NCI-H82 treated with DMSO at 0.1 percent for 48 hours (cell line): ENCODE measurements at regions not wholly inside any gene's neighbourhood (a gene's known extent, or its start where the extent isn't known, plus 50 kb on each side); places are given as distances from the start of the nearest gene placed in this dataset.
"Not testable (repeated sequence)": the region's sequence is repeated elsewhere in the genome, so short reads cannot be mapped to it uniquely, and the experiment has no call there.

Experiments used
- DNase-seq: peaks from one replicate; lab custom pipeline; 2025; ENCODE audit not compliant: unreplicated experiment; lab: John Stamatoyannopoulos, UW

DNA sequence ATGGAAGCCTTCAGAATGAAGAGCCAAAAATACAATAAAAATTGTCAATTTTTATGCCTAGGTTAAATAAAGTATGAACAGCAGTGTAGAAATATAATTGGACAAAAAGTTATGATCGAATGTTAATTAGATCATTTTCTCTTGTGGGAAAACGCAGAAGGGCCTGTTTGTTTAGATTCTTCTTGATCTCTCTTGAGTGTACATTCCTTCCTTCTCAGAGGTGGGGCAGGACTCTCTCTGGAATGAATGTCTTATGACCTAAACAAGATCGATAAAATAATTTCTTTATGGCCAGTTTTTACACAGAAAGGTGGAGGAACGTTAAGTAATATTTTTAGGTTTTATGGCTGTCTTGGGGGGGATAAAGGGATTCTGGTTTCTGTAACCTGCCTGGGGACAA lies 500.1 kb upstream of the MARCKS start:
- DNase-seq = no peak

DNA sequence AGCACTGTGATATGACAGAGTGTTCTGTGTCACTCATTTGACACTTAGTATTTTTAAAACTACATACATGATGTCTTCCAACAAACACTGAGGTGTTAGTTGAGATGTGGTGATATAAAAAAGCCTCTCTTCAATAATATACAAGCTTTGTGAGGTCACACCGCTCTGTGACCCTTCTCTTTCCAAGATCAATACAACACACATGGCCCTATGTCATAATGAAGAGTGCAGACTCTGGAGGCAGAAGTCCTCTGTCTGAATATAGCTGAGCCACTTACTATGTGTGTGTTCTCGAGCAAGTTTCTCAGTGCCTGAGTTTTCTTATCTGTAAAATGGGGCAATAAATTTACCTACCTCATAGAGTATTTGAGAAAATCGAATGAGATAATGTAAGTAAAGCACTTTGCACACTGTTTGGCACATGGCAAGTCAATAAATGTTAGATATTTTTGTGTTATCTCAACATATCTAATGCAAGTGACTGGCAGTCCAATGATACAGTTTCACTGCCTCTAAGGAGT lies 499.0 kb upstream of the MARCKS start:
- no peak for DNase-seq

DNA sequence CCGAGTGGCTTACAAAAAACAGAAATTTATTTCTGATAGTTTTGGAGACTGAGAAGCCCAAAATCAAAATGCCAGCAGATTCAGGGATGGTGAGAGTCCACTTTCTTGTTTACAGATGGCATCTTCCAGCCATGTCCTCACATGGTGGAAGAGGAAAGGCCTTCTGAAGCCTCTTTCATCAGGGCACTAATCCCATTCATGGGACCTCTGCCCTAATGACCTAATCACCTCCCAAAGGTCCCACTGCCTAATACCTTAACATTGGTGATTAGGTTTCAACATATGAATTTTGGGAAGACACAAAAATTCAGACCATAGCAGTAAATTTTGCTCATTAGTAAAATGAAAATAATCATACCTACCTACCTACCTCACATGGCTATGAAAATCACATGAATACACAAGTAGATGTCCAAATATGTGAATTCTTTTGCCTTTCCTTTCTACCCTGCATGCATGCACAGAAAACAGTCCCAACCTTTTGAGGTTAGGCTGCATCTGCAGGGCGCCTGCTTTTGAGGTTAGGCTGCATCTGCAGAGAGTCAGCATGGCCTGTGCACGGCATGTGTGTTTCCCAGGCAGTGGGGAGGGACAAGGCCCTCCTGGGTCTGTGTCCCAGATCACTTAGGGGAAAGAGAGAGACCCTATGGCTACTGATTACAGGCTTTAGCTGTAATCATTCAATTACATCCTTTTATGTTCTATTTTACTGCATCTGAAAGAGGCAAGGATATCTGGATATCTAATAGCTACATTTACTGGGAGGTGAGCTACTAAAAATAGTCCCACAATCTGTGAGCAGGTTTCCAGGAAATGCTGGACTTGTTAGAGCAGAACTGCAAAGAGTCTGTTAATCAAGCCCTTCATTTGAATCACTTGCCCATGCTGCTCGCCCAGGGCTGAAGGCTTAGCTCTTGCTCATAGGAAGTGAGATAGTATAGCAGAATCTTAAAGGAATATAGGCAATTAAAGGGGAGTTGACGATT lies 497.7 kb upstream of the MARCKS start:
- no peak for DNase-seq

DNA sequence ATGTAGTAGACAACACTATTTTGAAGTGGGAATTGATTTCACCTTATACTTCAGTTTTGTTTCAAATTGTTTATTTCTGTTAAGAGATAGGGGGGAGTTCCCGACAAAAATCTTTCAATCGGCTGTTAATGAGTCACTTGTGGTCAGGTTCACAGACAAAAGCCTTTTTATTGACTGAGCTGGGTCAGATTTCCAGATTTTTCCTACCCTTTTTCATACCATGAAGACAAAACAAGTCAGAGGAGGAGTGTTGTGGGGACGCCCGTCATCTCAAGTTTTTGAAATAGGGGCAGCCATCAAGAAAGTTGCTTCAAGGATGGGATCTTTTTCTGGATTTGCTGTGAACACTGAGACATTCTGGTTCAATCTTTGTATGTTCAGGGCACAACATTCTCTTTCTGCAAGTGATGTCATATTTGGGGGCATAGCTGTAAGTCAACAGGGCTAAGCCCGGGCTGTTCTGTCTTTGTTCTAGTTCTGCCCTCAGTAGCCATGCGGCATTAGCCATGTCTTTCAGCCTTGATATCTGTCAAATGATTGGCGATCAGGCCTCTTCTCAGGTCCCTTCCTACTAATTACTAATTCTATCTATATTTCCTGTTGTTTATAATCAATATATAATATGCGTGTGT lies 496.0 kb upstream of the MARCKS start:
- no peak for DNase-seq

DNA sequence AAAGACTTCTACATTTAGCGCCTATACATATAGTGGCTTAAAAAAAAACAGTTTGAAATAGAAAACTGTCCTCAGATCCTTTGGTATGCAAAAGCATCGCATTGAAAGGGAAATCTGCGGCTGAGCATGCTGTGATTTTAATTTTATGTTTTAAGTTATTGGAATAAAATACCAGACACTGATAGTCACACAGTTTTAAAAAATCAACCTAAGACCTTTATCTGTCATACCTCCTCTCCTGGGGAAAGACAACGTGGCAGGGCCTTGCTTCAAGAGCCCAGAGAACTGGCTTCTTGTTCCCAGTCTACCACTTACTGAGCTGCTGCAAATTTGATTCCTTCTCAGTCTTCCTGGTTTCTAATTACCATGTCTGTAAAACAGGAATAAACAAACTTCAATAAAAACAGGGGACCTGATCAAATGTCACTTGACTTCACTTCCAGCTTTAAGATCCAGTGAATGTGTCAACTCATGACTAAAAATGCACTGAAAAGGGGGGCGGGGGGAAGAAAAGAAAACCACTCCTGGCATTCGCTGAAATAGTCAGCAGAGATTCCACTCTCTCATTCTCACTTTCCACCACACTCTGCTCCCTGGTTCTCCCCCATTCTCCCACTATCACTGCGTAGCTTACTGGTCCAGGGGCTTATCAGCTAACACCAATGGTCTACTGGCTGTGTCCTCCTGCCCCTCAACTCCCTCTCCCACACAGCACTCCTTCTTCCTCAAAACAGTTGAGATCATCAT lies 494.7 kb upstream of the MARCKS start:
- DNase-seq = no peak

DNA sequence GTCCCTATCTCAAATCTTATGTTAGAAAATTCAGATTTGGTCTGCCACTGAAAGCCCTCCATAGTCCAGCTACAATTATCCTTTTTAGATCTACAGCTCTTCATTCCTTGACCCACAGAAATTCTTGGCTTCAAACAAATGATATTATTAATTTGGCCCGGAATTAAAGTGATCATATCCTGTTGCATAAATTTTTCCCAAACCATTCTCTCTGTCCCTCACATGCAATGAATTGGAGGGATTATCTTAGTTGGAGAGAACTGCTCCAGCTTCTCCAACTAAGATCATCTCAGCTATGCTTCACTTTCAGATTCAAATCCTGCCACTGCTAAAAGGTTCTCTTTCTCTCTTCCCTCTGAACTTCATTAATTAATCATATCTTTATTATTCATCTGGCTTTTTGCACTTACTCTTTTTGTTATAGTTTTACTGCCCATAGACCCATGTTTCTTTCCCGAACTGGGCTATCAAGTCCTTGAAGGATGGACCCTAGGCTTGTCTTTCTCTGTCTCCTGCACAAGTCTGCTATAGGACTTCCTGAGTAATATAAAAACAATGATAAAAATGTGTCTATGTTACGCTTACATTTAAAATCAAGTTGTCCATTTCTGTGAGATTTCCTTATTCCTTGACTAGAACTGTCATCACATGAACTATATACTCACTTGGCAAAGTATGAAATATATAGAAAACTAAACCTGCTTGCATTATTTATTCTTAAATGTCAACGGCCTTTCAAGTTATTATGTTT lies 493.9 kb upstream of the MARCKS start:
- DNase-seq = no peak

DNA sequence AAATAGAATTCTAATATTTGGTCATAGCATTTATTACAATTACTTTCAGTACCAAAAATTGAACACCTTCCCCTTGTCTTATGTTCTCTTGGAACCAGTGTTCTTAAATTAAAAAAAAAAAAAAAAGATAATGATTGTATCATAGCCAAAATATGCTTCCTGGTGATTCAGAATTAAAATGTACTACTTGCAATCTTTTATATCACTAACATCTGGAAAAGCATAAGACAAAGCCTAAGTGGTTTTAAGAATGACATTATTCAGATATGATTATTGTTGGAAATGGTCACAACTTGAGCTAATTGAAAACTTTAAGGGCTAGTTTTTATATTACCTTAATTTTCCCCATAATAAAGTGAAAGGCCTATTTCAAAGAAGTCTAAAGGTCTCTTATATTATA lies 493.3 kb upstream of the MARCKS start:
- DNase-seq = no peak

DNA sequence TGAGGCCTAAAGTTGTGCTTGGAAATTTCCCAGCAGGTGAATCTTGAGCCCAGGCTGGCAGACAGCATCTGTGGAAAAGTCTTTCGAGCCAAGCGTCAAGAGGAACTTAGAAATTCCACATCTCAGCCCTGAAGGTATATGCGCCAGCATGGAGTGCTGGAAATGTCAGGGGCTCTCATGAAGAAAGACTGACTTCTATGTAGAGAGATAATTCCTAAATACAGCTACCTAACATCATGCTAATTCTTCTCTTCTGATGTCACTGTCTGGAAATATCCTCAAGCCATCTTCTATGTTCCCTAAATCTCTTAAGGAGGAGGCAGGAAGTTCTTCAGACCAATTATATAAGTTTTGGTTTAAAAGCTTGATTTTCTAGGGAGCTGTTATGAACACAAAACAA lies 492.4 kb upstream of the MARCKS start:
- no peak for DNase-seq

DNA sequence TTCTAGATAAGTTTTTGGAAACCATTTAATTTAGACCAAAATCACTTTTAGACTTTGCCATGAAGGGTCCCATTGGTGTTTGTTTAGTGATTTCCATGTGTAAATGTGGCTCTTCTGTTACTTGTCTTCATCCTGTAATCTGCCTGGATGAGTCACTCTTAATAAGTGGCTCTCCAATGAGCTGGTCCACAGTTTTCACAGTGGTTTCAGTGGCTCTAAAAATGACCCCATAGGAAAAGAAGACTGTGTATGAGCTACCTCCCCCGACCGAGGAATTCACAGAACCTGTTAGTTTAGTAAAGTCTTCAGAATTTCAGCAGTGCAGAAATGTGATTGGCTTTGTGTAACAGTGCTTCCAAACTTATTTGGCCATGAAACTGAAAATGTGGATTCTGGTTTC lies 492.0 kb upstream of the MARCKS start:
- DNase-seq = no peak

DNA sequence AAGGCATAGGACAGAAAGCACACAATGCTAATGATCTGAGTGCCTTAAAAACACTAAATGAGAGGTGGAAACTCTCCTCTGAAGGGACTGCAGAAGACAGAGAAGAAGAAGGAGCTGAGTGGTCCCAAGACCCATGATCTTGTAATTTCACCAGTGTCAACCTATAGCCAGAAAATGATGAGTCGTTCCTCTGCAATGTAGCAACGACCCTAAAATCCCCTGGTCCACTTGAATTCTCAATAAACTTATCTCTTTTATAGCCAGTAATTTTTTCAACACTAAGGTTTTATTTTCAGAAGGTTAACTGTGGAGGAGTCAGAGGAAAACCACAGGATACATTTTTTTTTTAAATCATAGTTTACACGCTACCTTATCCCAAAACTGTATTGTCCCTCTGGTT lies 490.6 kb upstream of the MARCKS start:
- DNase-seq = no peak

DNA sequence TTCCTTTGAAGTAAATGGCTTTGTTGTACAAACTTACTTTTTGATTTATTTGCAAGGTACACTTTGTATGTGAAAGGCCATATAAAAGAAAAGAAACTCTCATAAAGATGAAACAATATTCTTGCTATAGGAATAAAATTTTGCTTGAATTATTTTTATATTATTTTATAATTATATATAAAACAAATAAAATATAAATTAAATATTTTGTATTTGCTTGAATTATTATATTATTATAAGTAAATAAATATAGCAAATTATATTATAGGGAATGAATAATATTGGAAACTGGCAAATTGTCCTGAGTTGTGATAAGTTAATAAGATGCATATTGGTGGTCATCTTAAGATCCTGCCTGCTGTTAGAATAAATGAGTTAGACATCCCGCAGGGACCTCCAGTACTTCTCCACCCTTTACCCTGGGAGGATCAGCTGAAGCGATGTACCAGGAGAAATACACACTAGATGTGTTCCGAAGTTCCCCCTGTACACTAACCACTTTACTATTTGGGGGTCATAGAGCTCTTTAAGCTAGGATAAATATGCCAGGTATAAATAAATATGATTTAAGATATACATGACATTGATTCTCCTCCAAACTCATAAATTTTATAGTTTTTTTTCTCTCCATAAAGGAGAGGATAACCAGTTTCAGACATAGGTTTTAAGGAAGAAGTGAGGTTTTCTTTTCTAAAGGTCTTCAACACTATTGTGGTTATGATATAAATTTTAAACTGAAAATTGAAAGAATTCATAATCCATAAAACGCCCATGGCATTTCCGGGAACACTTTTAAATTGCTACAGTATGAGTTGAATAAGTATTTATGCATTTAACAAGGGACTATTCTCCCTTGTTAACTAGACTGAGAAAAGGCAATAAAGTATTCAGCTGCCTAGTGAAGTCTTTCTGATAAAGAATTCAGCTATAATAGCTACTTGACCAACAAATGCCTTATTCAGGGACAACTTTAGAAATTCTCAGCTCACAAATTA lies 486.3 kb upstream of the MARCKS start:
- DNase-seq = no peak

DNA sequence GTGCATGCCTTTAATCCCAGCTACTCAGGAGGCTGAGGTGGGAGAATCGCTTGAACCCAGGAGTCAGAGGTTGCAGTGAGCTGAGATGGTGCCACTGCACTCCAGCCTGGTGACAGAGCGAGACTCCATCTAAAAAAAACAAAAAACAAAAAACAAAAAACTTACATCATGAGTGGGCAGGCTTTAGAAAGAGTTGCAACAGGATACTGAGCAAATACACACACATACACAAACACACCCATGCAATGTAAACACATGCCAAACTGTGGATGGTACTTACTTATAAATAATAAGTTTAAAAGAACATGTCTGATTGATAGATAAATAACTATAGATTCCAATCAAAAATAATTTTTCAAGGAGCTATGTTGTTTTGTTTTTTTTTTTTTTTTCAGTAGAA lies 481.7 kb upstream of the MARCKS start:
- DNase-seq = not testable (repeated sequence)

DNA sequence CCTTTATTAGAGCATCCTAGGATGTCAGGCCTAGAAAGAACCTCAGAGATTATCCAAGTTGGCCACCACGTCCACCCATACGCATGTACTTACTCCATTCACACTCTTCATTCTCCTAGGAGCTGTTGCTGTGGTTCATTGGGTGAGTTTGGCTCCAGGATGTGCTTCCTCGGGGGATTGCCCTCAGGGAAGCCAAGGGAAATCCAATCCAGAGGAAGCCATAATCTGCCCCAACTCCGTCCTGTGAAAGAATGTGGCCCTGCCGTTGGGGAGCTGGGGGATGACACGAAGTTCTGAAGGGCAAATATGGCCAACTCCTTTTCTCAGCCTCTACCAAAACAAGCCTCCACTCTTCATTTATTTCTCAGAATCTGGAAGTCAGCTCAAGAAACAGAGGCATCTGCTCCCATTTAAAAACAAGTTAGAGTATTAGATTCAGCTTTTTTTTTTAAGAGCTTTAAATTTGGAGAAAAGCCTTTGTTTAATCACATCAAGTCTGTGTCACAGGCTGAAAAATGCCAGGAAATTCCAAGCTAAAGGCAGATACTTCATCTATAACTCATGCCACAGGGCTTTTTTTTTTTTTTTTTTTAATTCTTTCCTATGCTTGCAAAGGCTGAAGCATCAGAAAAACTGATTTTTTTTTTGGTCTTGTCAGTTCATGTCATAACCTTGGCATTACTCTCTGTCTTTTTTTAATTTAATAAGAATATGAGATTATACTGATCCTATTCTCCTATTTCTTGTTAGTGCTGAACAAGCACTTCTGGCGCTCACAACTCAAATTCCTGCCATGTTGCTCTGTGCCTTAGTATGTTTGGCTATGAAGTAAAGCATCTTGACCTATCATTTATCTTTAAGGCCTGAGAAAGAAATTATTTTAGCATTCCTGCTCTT lies 480.9 kb upstream of the MARCKS start:
- no peak for DNase-seq

DNA sequence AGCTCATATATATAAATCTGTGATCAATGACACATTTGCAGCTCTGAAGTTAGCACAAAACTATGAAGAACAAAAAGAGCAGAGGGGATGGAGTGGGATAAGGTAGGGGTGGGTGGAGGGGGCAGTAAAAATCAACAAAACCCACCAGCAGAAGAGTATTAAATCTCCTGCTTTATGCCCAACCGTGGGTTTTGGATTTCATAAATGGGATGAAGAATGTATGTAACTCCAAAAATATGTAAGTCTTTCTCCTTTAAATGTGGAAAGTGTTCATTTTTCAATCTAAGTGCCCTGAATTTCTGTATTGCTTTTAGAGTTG lies 480.3 kb upstream of the MARCKS start:
- DNase-seq = no peak

DNA sequence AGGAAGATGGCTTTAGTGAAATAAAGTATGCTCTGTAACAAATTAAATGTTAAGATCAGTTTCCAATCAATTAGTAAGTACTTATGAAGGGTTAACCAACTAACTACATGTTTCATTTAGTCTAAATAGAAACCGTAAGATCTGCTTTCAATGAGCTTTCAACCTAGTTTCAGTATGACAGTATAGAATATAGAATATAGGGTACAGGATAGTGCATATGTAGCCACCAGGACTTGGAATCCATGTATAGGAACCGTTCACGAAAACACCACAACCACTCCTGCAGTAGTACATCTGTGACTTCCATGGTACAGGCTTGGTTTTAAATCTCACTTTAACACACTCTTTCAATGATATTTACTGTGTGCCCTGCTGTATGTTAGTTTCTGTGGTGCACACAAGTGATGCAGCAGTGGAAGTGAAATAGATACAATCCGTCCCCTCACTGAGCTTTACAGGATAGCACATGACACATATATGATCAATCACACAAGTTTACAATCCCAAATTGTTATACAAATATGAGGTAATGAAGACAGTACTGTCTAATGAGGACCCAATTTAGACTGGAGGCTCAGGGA lies 479.7 kb upstream of the MARCKS start:
- DNase-seq = no peak

DNA sequence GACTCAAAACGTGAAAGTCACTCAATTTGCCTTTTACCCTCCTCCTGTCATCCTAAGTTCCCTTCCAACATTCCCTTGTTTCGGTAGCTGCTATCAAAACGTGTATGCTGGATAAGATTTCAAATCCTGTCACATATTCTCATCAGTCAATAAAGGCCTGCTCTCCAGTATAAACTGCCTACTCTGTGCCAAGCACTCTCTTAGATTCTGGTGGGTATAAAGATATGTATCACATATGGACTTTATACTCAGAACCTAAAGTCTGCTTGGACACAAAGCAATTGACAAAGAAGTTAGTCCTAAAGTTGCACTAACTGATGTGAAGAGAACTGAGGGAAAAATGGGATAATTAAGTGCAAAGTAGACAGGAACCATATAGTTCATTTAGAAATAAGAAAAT lies 476.6 kb upstream of the MARCKS start:
- DNase-seq = no peak

DNA sequence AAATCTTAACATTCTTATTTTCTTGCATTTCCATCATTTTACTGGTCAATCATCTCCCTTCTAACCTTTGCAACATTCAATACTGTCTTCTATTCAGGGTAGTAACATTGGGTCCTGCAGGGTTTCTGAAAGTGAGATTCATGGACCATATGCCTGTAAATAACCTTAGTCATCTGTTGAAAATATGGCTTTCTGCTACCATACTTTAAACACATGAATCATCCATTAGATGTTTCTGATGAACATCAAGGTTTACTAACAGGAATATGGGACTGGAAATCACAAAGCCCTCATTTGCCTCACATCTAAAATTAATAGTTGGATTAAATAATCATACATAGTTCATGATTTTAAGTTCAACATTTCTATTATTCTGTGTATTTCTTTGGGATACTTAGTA lies 475.9 kb upstream of the MARCKS start:
- DNase-seq = no peak

DNA sequence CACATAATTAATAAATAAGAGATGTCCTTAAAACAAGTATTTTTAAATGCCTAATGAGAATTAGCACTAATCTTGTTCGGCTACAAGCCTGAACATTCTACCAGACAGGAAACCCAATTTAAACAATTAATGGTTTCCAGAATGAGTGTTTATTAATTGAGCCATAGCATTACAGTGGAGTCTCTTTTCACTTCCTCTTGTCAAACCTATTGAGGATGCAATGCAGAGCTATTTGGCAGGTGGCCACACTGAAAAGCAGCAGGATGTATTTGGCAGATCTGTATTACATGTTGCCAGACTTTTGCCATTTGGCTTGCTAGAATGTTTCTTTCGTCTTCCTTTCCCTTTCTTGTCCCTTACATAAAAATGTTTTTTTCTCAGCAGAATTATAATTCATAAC lies 475.2 kb upstream of the MARCKS start:
- DNase-seq = no peak
